Thyroid gland (tissue), 4 donors: ENCODE measurements at regions not wholly inside any gene's neighbourhood (a gene's known extent, or its start where the extent isn't known, plus 50 kb on each side); places are given as distances from the start of the nearest gene placed in this dataset.

Source experiments
- DNase-seq, 2 donors: peaks; one replicate each; pipeline ENCODE4 v3.0.0-alpha.2; 2019
- H3K27ac ChIP-seq, 3 donors: fragments of 200-600 bp; sonication (generic); 1 replicate in 2 of 3; 2 replicates in 1 of 3; pipeline ENCODE4 v1.5.1; 2016 to 2019; ENCODE audit warnings: mild to moderate bottlenecking in 1 of 3, moderate library complexity in 1 of 3
- H3K27me3 ChIP-seq: fragments of 200-600 bp; sonication (generic); one replicate; pipeline ENCODE4 v1.5.1; 2019
- H3K36me3 ChIP-seq, 2 donors: fragments of 200-600 bp; sonication (generic); one replicate each; pipeline ENCODE4 v1.5.1; 2016 to 2019
- H3K4me1 ChIP-seq, 2 donors: fragments of 200-600 bp; sonication (generic); one replicate each; pipeline ENCODE4 v1.5.1; 2017 to 2019
- H3K4me3 ChIP-seq, 3 donors: fragments of 200-600 bp; sonication (generic); replicated peaks in 1 of 3; 1 replicate in 2 of 3; 2 replicates in 1 of 3; pipeline ENCODE4 v1.5.1; 2016; ENCODE audit warnings: mild to moderate bottlenecking in 1 of 3
- H3K9me3 ChIP-seq: fragments of 200-600 bp; sonication (generic); one replicate; pipeline ENCODE4 v1.5.1; 2017
- CTCF ChIP-seq, 6 experiments: fragments of 200-600 bp in 3 of 6; fragments of 450-650 bp in 3 of 6; sonication (generic) in 3 of 6; IDR thresholded peaks; one replicate each; pipeline ENCODE4 v1.5.1; 2016 to 2019; ENCODE audit warnings: antibody characterized with exemption in 6 of 6, mild to moderate bottlenecking in 2 of 6, inconsistent platforms in 1 of 6, moderate library complexity in 1 of 6
- POLR2A ChIP-seq, 2 donors: fragments of 450-650 bp; IDR thresholded peaks; one replicate each; pipeline ENCODE4 v1.6.1; 2017; ENCODE audit warnings: antibody characterized with exemption in 2 of 2, mild to moderate bottlenecking in 2 of 2, moderate library complexity in 1 of 2
- WGBS, 2 donors: methylation state at CpG; one replicate each; pipeline ENCODE4 v1.1.5; 2017; 5-methylcytosine and 5-hydroxymethylcytosine counted together
- intact Hi-C: fragments of 100-400 bp; cut with DNase I; formaldehyde crosslinking; loops from one replicate; pipeline ENCODE4 v1.15.1; 2023

- H3K4me3 ChIP-seq: no peak overlapping the region
- no peak for DNase-seq
- no peaks in the 10 kb centered on the region for H3K36me3 ChIP-seq
- intact Hi-C loops: loop anchor here (5.0 kb wide), 1 partner anchor 136 kb away; no protein-coding TSS in a partner anchor
- TF ChIP-seq CTCF (IDR thresholded peaks at IDR 0.05): no peak
- TF ChIP-seq POLR2A (IDR thresholded peaks at IDR 0.05): no peak
- no peaks in the 10 kb centered on the region for H3K4me1 ChIP-seq
- H3K27ac ChIP-seq: no peak overlapping the region
- H3K27me3 ChIP-seq: no peaks in the 10 kb centered on the region
- 46 to 95% methylated on average over 2 of the region's 2 CpGs for WGBS, 2 donors
- no peaks in the 10 kb centered on the region for H3K9me3 ChIP-seq
These were observed 63.2 kb upstream of the USP24 start for GRCh38 chr1:55278378-55278777.

GRCh38 chr1:55277377-55278130 lies 62.4 kb upstream of the USP24 start:
- intact Hi-C loops: loop anchor here (5.0 kb wide), 1 partner anchor 135 kb away; no protein-coding TSS in a partner anchor
- Histone ChIP-seq H3K9me3 (no peaks in the 10 kb centered on the region), H3K36me3 (no peaks in the 10 kb centered on the region), H3K27me3 (no peaks in the 10 kb centered on the region), H3K27ac (no peak overlapping the region), H3K4me1 (no peaks in the 10 kb centered on the region), H3K4me3 (no peak overlapping the region)
- TF ChIP-seq POLR2A (IDR thresholded peaks at IDR 0.05) (no peak), CTCF (IDR thresholded peaks at IDR 0.05) (peak; percentile 45 to 88 (median 74))
- 15 to 18% methylated on average over 10 to 15 of the region's 15 CpGs for WGBS, 2 donors
- peak; percentile 64 to 72 for DNase-seq

- no peaks in the 10 kb centered on the region for H3K27me3 ChIP-seq
- H3K4me3 ChIP-seq: no peak overlapping the region
- H3K9me3 ChIP-seq: no peaks in the 10 kb centered on the region
- H3K4me1 ChIP-seq: no peaks in the 10 kb centered on the region
- no peaks in the 10 kb centered on the region for H3K36me3 ChIP-seq
- WGBS, 2 donors: 83 to 86% methylated on average over 8 of the region's 8 CpGs
- intact Hi-C loops: loop anchor here (5.0 kb wide), 1 partner anchor 135 kb away; no protein-coding TSS in a partner anchor
- TF ChIP-seq CTCF (IDR thresholded peaks at IDR 0.05): no peak
- TF ChIP-seq POLR2A (IDR thresholded peaks at IDR 0.05): no peak
- DNase-seq: no peak
- no peak overlapping the region for H3K27ac ChIP-seq
These were observed 61.7 kb upstream of the USP24 start for GRCh38 chr1:55276671-55277376.

GRCh38 chr1:55275941-55276341 lies 60.8 kb upstream of the USP24 start:
- WGBS, 2 donors: 62 to 73% methylated on average over 1 of the region's 1 CpG
- H3K9me3 ChIP-seq: no peaks in the 10 kb centered on the region
- intact Hi-C loops: loop anchor here (5.0 kb wide), 1 partner anchor 134 kb away; no protein-coding TSS in a partner anchor
- no peak overlapping the region for H3K4me3 ChIP-seq
- TF ChIP-seq POLR2A (IDR thresholded peaks at IDR 0.05) (no peak), CTCF (IDR thresholded peaks at IDR 0.05) (no peak)
- no peaks in the 10 kb centered on the region for H3K36me3 ChIP-seq
- no peak for DNase-seq
- no peaks in the 10 kb centered on the region for H3K27me3 ChIP-seq
- no peaks in the 10 kb centered on the region for H3K4me1 ChIP-seq
- no peak overlapping the region for H3K27ac ChIP-seq
